ENCODE measurements at regions not wholly inside any gene's neighbourhood (a gene's known extent, or its start where the extent isn't known, plus 50 kb on each side); places are given as distances from the start of the nearest gene placed in this dataset.

GRCh38 chr4:127446427-127446885, 186.3 kb upstream of the INTU start:
- intact Hi-C loops (cut with DNase I; ENCODE audit: low total_unique reads), result no loop called here
- H3K4me3 ChIP-seq, result no peak overlapping the region
- TF ChIP-seq, protein P1, sequence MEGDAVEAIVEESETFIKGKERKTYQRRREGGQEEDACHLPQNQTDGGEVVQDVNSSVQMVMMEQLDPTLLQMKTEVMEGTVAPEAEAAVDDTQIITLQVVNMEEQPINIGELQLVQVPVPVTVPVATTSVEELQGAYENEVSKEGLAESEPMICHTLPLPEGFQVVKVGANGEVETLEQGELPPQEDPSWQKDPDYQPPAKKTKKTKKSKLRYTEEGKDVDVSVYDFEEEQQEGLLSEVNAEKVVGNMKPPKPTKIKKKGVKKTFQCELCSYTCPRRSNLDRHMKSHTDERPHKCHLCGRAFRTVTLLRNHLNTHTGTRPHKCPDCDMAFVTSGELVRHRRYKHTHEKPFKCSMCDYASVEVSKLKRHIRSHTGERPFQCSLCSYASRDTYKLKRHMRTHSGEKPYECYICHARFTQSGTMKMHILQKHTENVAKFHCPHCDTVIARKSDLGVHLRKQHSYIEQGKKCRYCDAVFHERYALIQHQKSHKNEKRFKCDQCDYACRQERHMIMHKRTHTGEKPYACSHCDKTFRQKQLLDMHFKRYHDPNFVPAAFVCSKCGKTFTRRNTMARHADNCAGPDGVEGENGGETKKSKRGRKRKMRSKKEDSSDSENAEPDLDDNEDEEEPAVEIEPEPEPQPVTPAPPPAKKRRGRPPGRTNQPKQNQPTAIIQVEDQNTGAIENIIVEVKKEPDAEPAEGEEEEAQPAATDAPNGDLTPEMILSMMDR (IDR thresholded peaks at IDR 0.05 in 8 of 11, conservative IDR thresholded peaks at IDR 0.05 in 3 of 11), result no peak
- TF ChIP-seq POLR2A (IDR thresholded peaks at IDR 0.05) (no peak), POLR2AphosphoS5 (IDR thresholded peaks at IDR 0.05) (no peak)
- H3K27me3 ChIP-seq (replicated peaks in 1 of 7), result no peaks in the 10 kb centered on the region
- no peaks in the 10 kb centered on the region for H3K36me3 ChIP-seq
- DNase-seq, result no peak
- H3K4me1 ChIP-seq, result no peaks in the 10 kb centered on the region
- H3K9me3 ChIP-seq, result no peaks in the 10 kb centered on the region
- no peak overlapping the region for H3K27ac ChIP-seq
- 73 to 88% (median 78%) methylated on average over 4 of the region's 4 CpGs for whole genome bisulfite sequencing, 5 donors

DNA sequence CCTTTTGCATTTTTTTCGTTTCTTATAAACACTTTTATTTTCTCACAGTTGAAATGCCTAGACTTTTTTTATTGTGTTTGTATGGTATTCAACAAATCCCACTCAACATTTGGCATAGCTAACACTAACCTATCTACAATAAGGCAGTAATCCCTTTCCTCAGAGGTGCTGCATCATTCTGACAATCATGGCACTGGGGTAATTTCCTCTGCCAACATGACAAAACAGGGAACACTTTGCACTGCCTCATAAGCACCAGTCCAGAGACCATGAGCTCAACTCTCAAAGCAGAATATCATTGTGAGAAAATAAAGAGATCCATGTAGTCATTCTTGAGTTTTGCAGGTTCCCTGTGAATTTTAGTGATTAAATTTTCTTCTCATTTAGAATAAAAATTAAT, 183.8 kb upstream of the INTU start:
- Histone ChIP-seq H3K4me1 (no peaks in the 10 kb centered on the region), H3K36me3 (no peaks in the 10 kb centered on the region), H3K9me3 (no peaks in the 10 kb centered on the region), H3K27me3 (replicated peaks in 1 of 7) (no peaks in the 10 kb centered on the region), H3K4me3 (no peak overlapping the region), H3K27ac (no peak overlapping the region)
- 71 to 91% (median 80%) methylated on average over 1 of the region's 1 CpG for WGBS, 5 donors
- no peak for DNase-seq
- TF ChIP-seq POLR2AphosphoS5 (IDR thresholded peaks at IDR 0.05) (no peak), POLR2A (IDR thresholded peaks at IDR 0.05) (no peak)
- TF ChIP-seq, protein P1 (IDR thresholded peaks at IDR 0.05 in 8 of 11, conservative IDR thresholded peaks at IDR 0.05 in 3 of 11), result no peak
- intact Hi-C loops (cut with DNase I; ENCODE audit: low total_unique reads), result no loop called here

DNA sequence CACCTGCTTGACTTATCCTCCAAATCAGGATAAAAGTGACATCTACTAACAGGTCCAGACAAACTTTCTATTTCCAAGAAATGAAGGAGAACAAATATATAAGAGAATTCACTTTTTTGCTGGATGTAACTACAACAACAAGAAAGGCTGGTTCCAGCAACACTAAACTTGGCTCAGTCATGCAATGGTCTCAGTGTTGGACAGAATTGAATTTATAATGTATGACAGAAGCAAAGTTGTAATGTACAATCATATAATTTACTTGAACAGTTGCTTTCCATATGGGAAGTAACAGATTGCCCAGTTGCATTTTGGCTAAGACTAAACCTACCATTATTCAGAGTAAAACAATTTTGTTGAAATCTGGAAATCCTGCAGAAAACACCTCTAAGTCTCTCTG, 183.3 kb upstream of the INTU start:
- TF ChIP-seq, protein P1 (IDR thresholded peaks at IDR 0.05 in 8 of 11, conservative IDR thresholded peaks at IDR 0.05 in 3 of 11), result no peak
- Histone ChIP-seq H3K27me3 (replicated peaks in 1 of 7) (no peaks in the 10 kb centered on the region), H3K27ac (no peak overlapping the region), H3K36me3 (no peaks in the 10 kb centered on the region), H3K4me3 (no peak overlapping the region), H3K4me1 (no peaks in the 10 kb centered on the region), H3K9me3 (no peaks in the 10 kb centered on the region)
- no peak for DNase-seq
- intact Hi-C loops (cut with DNase I; ENCODE audit: low total_unique reads), result no loop called here

DNA sequence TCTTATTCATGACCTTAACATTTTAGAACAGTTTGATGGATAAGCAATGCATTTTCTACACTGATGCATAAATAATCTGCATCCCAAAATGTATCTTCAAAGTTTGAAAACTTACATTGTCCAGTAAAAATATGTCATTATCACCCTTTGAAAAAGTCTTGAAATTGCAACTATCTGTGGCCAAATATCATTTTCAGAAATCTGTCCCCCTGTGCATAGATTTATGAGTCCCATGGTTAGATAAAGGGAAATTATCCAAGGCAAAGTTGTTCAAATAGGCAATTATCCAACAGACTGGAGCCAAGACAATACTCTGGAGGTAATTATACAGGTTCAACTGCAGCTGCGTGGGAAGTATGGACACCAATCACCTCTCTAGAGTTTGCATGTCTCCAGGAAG, 182.5 kb upstream of the INTU start:
- Histone ChIP-seq H3K27me3 (replicated peaks in 1 of 7) (no peaks in the 10 kb centered on the region), H3K4me3 (no peak overlapping the region), H3K9me3 (no peaks in the 10 kb centered on the region), H3K4me1 (no peaks in the 10 kb centered on the region), H3K27ac (no peak overlapping the region), H3K36me3 (no peaks in the 10 kb centered on the region)
- TF ChIP-seq POLR2A (IDR thresholded peaks at IDR 0.05), result no peak
- TF ChIP-seq POLR2AphosphoS5 (IDR thresholded peaks at IDR 0.05), result no peak
- TF ChIP-seq, protein P1 (IDR thresholded peaks at IDR 0.05 in 8 of 11, conservative IDR thresholded peaks at IDR 0.05 in 3 of 11), result no peak
- intact Hi-C loops (cut with DNase I; ENCODE audit: low total_unique reads), result no loop called here
- no peak for DNase-seq
- 66 to 78% (median 78%) methylated on average over 1 of the region's 1 CpG for WGBS, 5 donors

Data from spleen (tissue), 11 donors.